ENCODE measurements at regions not wholly inside any gene's neighbourhood (a gene's known extent, or its start where the extent isn't known, plus 50 kb on each side); places are given as distances from the start of the nearest gene placed in this dataset.

DNA sequence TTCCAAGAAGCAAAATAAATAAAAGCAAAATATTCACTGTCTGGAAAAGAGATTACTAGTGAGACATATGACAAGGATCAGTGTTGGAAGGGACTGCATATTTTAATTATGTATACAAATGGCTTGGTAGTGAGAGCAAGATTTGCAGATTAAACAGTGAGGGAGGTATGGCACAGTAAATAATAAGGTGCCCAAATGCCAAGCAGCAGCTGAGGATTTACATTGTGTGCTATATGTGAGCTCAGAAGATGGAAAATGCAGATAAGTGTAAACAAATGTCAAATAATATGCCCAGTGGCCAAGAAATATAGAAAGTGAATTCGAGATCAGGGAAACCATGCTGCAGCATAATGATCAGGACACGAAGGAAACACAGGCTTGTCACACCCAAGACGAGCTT is 173.8 kb upstream of the NRSN1 start:
- no peak for DNase-seq (ENCODE audit: low spot score)
- no peaks in the 10 kb centered on the region for H3K4me1 ChIP-seq
- H3K4me3 ChIP-seq = no peak overlapping the region
- H3K9me3 ChIP-seq = no peaks in the 10 kb centered on the region
- TF ChIP-seq, protein P1, sequence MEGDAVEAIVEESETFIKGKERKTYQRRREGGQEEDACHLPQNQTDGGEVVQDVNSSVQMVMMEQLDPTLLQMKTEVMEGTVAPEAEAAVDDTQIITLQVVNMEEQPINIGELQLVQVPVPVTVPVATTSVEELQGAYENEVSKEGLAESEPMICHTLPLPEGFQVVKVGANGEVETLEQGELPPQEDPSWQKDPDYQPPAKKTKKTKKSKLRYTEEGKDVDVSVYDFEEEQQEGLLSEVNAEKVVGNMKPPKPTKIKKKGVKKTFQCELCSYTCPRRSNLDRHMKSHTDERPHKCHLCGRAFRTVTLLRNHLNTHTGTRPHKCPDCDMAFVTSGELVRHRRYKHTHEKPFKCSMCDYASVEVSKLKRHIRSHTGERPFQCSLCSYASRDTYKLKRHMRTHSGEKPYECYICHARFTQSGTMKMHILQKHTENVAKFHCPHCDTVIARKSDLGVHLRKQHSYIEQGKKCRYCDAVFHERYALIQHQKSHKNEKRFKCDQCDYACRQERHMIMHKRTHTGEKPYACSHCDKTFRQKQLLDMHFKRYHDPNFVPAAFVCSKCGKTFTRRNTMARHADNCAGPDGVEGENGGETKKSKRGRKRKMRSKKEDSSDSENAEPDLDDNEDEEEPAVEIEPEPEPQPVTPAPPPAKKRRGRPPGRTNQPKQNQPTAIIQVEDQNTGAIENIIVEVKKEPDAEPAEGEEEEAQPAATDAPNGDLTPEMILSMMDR (IDR thresholded peaks at IDR 0.05) = no peak
- H3K27ac ChIP-seq = no peak overlapping the region
- H3K36me3 ChIP-seq = no peaks in the 10 kb centered on the region
- no peaks in the 10 kb centered on the region for H3K27me3 ChIP-seq

DNA sequence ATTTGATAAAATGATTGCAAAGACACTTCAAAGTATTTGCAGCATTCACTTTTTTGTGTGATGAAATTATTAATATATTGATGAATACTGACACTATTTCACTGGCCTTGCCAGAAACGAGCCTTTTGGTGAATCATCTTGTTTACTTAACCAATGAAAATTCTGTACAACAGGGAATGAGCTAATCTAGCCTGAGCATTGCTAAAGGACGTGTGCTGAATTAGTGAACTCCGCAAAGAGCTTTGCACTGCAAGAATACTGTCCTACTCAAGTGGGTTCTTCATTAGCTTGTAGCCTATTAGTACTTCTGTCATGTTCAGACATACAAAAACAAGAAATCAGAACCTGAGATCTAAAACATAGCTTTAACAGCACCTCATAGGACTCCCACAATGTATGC is 172.0 kb upstream of the NRSN1 start:
- TF ChIP-seq, protein P1 (IDR thresholded peaks at IDR 0.05) = no peak
- no peaks in the 10 kb centered on the region for H3K27me3 ChIP-seq
- no peaks in the 10 kb centered on the region for H3K4me1 ChIP-seq
- no peak overlapping the region for H3K4me3 ChIP-seq
- H3K27ac ChIP-seq = no peak overlapping the region
- H3K36me3 ChIP-seq = no peaks in the 10 kb centered on the region
- H3K9me3 ChIP-seq = no peaks in the 10 kb centered on the region
- no peak for DNase-seq (ENCODE audit: low spot score)

DNA sequence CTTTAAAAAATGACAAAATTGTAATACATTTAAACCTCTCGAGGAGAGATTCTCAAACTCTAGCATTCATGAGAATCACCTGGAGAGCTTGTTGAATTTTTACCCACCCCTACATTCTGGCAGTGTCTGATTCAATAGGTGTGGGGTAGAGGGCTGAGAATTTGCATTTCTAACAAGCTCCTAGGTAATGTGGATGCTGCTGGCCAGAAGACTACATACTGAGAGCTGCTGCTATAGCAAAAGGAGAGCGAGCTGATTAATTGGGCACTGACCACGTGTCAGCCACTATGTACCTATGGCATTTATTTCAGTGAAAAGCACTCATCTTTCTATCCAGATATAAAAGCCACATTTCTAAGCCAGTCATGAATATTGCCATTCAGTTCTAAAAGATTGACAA is 169.0 kb upstream of the NRSN1 start:
- TF ChIP-seq, protein P1 (IDR thresholded peaks at IDR 0.05) = no peak
- Histone ChIP-seq H3K27me3 (no peaks in the 10 kb centered on the region), H3K4me1 (no peaks in the 10 kb centered on the region), H3K27ac (no peak overlapping the region), H3K9me3 (no peaks in the 10 kb centered on the region), H3K36me3 (no peaks in the 10 kb centered on the region), H3K4me3 (no peak overlapping the region)
- DNase-seq (ENCODE audit: low spot score) = no peak

DNA sequence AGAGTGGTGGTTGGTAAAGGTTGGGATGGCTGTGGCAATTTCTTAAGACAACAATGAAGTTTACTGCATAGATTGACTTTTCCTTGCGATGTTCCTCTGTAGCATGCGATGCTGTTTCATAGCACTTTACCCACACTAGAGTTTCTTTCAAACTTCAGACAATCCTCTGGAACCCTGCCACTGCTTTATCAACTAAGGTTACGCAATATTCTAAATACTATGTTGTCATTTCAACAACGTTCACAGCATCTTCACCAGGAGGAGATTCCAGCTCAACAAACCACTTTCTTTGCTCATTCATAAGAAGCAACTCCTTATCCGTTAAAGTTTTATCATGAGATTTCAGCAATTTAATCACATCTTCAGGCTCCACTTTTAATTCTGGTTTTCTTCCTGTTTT is 161.2 kb upstream of the NRSN1 start:
- TF ChIP-seq, protein P1 (IDR thresholded peaks at IDR 0.05) = no peak
- Histone ChIP-seq H3K4me1 (no peaks in the 10 kb centered on the region), H3K36me3 (no peaks in the 10 kb centered on the region), H3K27ac (no peak overlapping the region), H3K27me3 (no peaks in the 10 kb centered on the region), H3K9me3 (no peaks in the 10 kb centered on the region), H3K4me3 (no peak overlapping the region)
- DNase-seq (ENCODE audit: low spot score) = no peak

DNA sequence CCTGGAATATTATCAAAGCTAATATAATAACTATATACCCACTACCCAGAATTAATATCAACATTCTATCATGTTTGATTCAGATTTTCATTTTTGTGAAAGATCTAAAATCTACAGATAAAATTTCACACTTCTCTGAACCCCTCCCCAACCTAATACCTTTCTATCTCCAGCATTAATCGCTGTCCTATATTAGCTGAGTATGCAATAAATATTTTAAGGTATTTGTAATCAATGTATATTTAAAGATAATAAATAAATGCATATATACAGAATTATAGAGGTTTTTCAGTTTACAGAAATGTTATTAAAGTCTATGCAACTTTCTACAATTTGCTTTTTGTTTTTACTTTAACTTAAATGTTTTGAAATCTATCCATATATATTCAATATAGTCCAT is 156.7 kb upstream of the NRSN1 start:
- no peak for DNase-seq (ENCODE audit: low spot score)
- no peaks in the 10 kb centered on the region for H3K4me1 ChIP-seq
- H3K27ac ChIP-seq = no peak overlapping the region
- H3K9me3 ChIP-seq = no peaks in the 10 kb centered on the region
- TF ChIP-seq, protein P1 (IDR thresholded peaks at IDR 0.05) = no peak
- H3K4me3 ChIP-seq = no peak overlapping the region
- no peaks in the 10 kb centered on the region for H3K27me3 ChIP-seq
- H3K36me3 ChIP-seq = no peaks in the 10 kb centered on the region

DNA sequence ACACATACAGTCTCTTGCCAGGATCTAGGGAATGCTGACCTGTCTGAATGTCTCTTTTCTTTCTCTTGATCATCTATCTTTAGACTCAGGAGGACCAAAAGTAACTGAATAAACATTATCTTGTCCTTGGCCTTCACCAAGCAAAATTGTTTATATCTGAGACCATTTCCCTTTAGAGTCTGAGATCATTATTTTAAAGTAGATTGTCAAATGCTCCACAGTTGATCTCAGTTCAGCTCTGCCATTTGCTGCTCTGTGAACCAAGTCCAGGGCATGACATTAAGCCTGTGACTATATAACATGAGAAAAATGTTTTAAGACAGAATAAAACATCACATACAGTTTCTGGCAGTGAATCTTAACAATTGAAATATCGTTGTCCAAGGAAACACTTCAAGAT is 148.3 kb upstream of the NRSN1 start:
- no peaks in the 10 kb centered on the region for H3K27me3 ChIP-seq
- H3K27ac ChIP-seq = no peak overlapping the region
- TF ChIP-seq, protein P1 (IDR thresholded peaks at IDR 0.05) = no peak
- H3K4me1 ChIP-seq = no peaks in the 10 kb centered on the region
- no peaks in the 10 kb centered on the region for H3K9me3 ChIP-seq
- no peak overlapping the region for H3K4me3 ChIP-seq
- no peak for DNase-seq (ENCODE audit: low spot score)
- H3K36me3 ChIP-seq = no peaks in the 10 kb centered on the region

Measured in right atrium auricular region (tissue), 2 donors.